Mucosa of descending colon (tissue), 3 donors: ENCODE measurements at regions not wholly inside any gene's neighbourhood (a gene's known extent, or its start where the extent isn't known, plus 50 kb on each side); places are given as distances from the start of the nearest gene placed in this dataset.

ENCODE experiments used
- ATAC-seq: fragments of 200-7000 bp; cut with Tn5 transposase; one replicate; pipeline ENCODE4 v1.9.1; 2020; ENCODE audit warnings: mild to moderate bottlenecking, moderate library complexity
- DNase-seq, 3 donors: peaks; one replicate each; pipeline ENCODE4 v3.0.0-alpha.2; 2020
- H3K36me3 ChIP-seq: fragments of 200-600 bp; one replicate; pipeline ENCODE4 v1.8.0; 2021; ENCODE audit warnings: low read depth, mild to moderate bottlenecking
- H3K4me1 ChIP-seq: fragments of 200-600 bp; one replicate; pipeline ENCODE4 v1.8.0; 2021; ENCODE audit warnings: low read depth, mild to moderate bottlenecking
- H3K4me3 ChIP-seq: fragments of 200-600 bp; one replicate; pipeline ENCODE4 v1.8.0; 2021; ENCODE audit warnings: mild to moderate bottlenecking
- H3K9me3 ChIP-seq: fragments of 200-600 bp; one replicate; pipeline ENCODE4 v1.8.0; 2021; ENCODE audit warnings: mild to moderate bottlenecking
- CTCF ChIP-seq: fragments of 200-600 bp; IDR thresholded peaks from one replicate; pipeline ENCODE4 v1.8.0; 2022; ENCODE audit warnings: antibody characterized with exemption, mild to moderate bottlenecking
- intact Hi-C, 2 donors: fragments of 100-400 bp; cut with DNase I in 1 of 2; cut with micrococcal nuclease in 1 of 2; formaldehyde crosslinking; loops; one replicate each; pipeline versions ENCODE4 v1.11.0 to v1.11.1; 2022; cut with DNase I, micrococcal nuclease
- donor health status: DM: no; HTN: no; CAD: no; lungs with moderate emphysema.
- donor health status: DM: no; HTN: no; CAD: no.
- donor health status: DM: no; HTN: yes; CAD: no.

- H3K9me3 ChIP-seq, result no peaks in the 10 kb centered on the region
- H3K4me1 ChIP-seq, result no peaks in the 10 kb centered on the region
- no peak overlapping the region for H3K4me3 ChIP-seq
- intact Hi-C loops, result no loop called here
- no peaks in the 10 kb centered on the region for H3K36me3 ChIP-seq
- DNase-seq (no peak), ATAC-seq (no peak)
- TF ChIP-seq CTCF, result no peak
These were observed 89.9 kb upstream of the EFEMP1 start for GRCh38 chr2:56013475-56013874.

GRCh38 chr2:56014046-56014730 lies 90.6 kb upstream of the EFEMP1 start:
- no peak for DNase-seq
- intact Hi-C loops, result no loop called here

GRCh38 chr2:56015711-56016115 lies 92.1 kb upstream of the EFEMP1 start:
- no peak for ATAC-seq
- no peaks in the 10 kb centered on the region for H3K9me3 ChIP-seq
- intact Hi-C loops, result no loop called here
- H3K4me1 ChIP-seq, result no peaks in the 10 kb centered on the region
- DNase-seq, result no peak
- H3K36me3 ChIP-seq, result no peaks in the 10 kb centered on the region
- no peak overlapping the region for H3K4me3 ChIP-seq
- TF ChIP-seq CTCF, result no peak

More at GRCh38 chr2:56014046-56014730, 90.6 kb upstream of the EFEMP1 start:
- H3K4me3 ChIP-seq, result no peak overlapping the region
- no peak for TF ChIP-seq CTCF
- H3K9me3 ChIP-seq, result no peaks in the 10 kb centered on the region
- no peaks in the 10 kb centered on the region for H3K4me1 ChIP-seq
- no peaks in the 10 kb centered on the region for H3K36me3 ChIP-seq
- no peak for ATAC-seq

GRCh38 chr2:56017784-56018183 lies 94.2 kb upstream of the EFEMP1 start:
- intact Hi-C loops, result no loop called here
- Histone ChIP-seq H3K36me3 (no peaks in the 10 kb centered on the region), H3K4me1 (no peaks in the 10 kb centered on the region), H3K4me3 (no peak overlapping the region), H3K9me3 (no peaks in the 10 kb centered on the region)
- DNase-seq (no peak), ATAC-seq (no peak)
- TF ChIP-seq CTCF, result no peak

GRCh38 chr2:56018267-56018666 lies 94.7 kb upstream of the EFEMP1 start:
- Histone ChIP-seq H3K4me1 (no peaks in the 10 kb centered on the region), H3K4me3 (no peak overlapping the region), H3K36me3 (no peaks in the 10 kb centered on the region), H3K9me3 (no peaks in the 10 kb centered on the region)
- no peak for TF ChIP-seq CTCF
- intact Hi-C loops, result no loop called here
- DNase-seq (no peak), ATAC-seq (no peak)

- no peak for TF ChIP-seq CTCF
- no peak for ATAC-seq
- DNase-seq, result no peak
- Histone ChIP-seq H3K4me3 (no peak overlapping the region), H3K9me3 (no peaks in the 10 kb centered on the region), H3K36me3 (no peaks in the 10 kb centered on the region), H3K4me1 (no peaks in the 10 kb centered on the region)
- intact Hi-C loops, result no loop called here
These were observed 97.5 kb upstream of the EFEMP1 start for GRCh38 chr2:56021136-56021474.
